HCT116 (cell line): ENCODE measurements at regions not wholly inside any gene's neighbourhood (a gene's known extent, or its start where the extent isn't known, plus 50 kb on each side); places are given as distances from the start of the nearest gene placed in this dataset.

Experiments used
- ATAC-seq: fragments of 200-7000 bp; cut with Tn5 transposase; 2 replicates; pipeline ENCODE4 v1.9.1; 2020; ENCODE audit warnings: mild to moderate bottlenecking, moderate library complexity
- BruUV-seq: library from RNA; stranded (reverse); fragments of 400-500 nt; replicated peaks from 2 replicates; lab custom pipeline; 2021; lab: Mats Ljungman, UMichigan
- CTCF ChIA-PET: fragments of 300-600 bp; sonication (Branson Sonifier 250); formaldehyde crosslinking; loops from one replicate; lab custom pipeline; 2021; ENCODE audit warnings: antibody characterized with exemption; lab: Charles Lee
- POLR2A ChIA-PET: fragments of 300-600, 350-600 bp; sonication (Branson Sonifier 250); formaldehyde crosslinking; loops from one replicate; lab custom pipeline; 2021; ENCODE audit warnings: antibody characterized with exemption; lab: Charles Lee
- RAD21 ChIA-PET, 2 experiments: fragments of 300-600 bp; sonication (Branson Sonifier 250); formaldehyde crosslinking; loops; one replicate each; lab custom pipeline; 2023; ENCODE audit warnings: low total read pairs in 2 of 2; ENCODE audit not compliant: uncharacterized antibody in 2 of 2, unreplicated experiment in 2 of 2, low non-redundant PET in 1 of 2; lab: Charles Lee
- DNase-seq: peaks from one replicate; pipeline ENCODE4 v3.0.0-alpha.2; 2010; ENCODE audit warnings: low read depth, low spot score
- H2AFZ ChIP-seq: fragments of 200-600 bp; shearing (Covaris generic), sonication (generic); 2 replicates; pipeline ENCODE4 v1.6.1; 2017; ENCODE audit warnings: low read depth, mixed run types, mixed read lengths, antibody characterized with exemption, low read length; ENCODE audit not compliant: poor library complexity, severe bottlenecking
- H3K27ac ChIP-seq: 2 replicates; pipeline ENCODE4 v1.5.1; 2012; ENCODE audit warnings: low read depth, low read length
- H3K27me3 ChIP-seq: fragments of 200-600 bp; sonication (generic); 2 replicates; pipeline ENCODE4 v1.6.1; 2016; ENCODE audit warnings: mixed run types, low read length, mixed read lengths; ENCODE audit not compliant: insufficient read depth
- H3K36me3 ChIP-seq, 2 experiments: fragments of 200-500 bp in 1 of 2; fragments of 200-600 bp in 1 of 2; sonication (Bioruptor generic) in 1 of 2; sonication (generic) in 1 of 2; 2 replicates each; pipeline versions ENCODE4 v1.5.1 to v1.6.1; 2014 to 2016; ENCODE audit warnings: low read length in 2 of 2, inconsistent platforms in 1 of 2, mixed read lengths in 1 of 2, mixed run types in 1 of 2; ENCODE audit not compliant: insufficient read depth in 2 of 2, control insufficient read depth in 1 of 2
- H3K4me1 ChIP-seq, 2 experiments: fragments of 200-600 bp in 1 of 2; sonication (generic) in 1 of 2; 2 replicates each; pipeline versions ENCODE4 v1.5.1 to v1.6.1; 2012 to 2017; ENCODE audit warnings: low read length in 2 of 2, inconsistent platforms in 1 of 2, mild to moderate bottlenecking in 1 of 2, mixed read lengths in 1 of 2, mixed run types in 1 of 2, moderate library complexity in 1 of 2; ENCODE audit not compliant: insufficient read depth in 2 of 2, control insufficient read depth in 1 of 2
- H3K4me2 ChIP-seq: fragments of 200-600 bp; sonication (generic); 2 replicates; pipeline ENCODE4 v1.6.1; 2017; ENCODE audit warnings: mixed run types, low read length, mixed read lengths
- H3K4me3 ChIP-seq, 2 experiments: fragments of 200-600 bp in 1 of 2; sonication (generic) in 1 of 2; replicated peaks in 1 of 2; 2 replicates each; pipeline ENCODE4 v1.5.1; 2011 to 2016; ENCODE audit warnings: low read length in 2 of 2, control low read depth in 1 of 2, low read depth in 1 of 2, mild to moderate bottlenecking in 1 of 2, mixed read lengths in 1 of 2, mixed run types in 1 of 2
- H3K79me2 ChIP-seq: fragments of 200-600 bp; sonication (generic); 2 replicates; pipeline ENCODE4 v1.6.1; 2017; ENCODE audit warnings: mild to moderate bottlenecking, mixed run types, low read length, moderate library complexity, mixed read lengths; ENCODE audit not compliant: insufficient read depth
- H3K9ac ChIP-seq: fragments of 200-600 bp; sonication (generic); 2 replicates; pipeline ENCODE4 v1.6.1; 2016; ENCODE audit warnings: low read length, mixed read lengths
- H3K9me2 ChIP-seq: fragments of 200-600 bp; sonication (generic), shearing (Covaris generic); 2 replicates; pipeline ENCODE4 v1.6.1; 2017; ENCODE audit warnings: mixed run types, mild to moderate bottlenecking, moderate library complexity; ENCODE audit not compliant: insufficient read depth
- H3K9me3 ChIP-seq, 2 experiments: fragments of 200-500 bp in 1 of 2; fragments of 200-600 bp in 1 of 2; sonication (Bioruptor generic) in 1 of 2; sonication (generic) in 1 of 2; 2 replicates each; pipeline ENCODE4 v1.6.1; 2014 to 2017; ENCODE audit warnings: low read length in 2 of 2, mixed read lengths in 2 of 2, inconsistent platforms in 1 of 2, low read depth in 1 of 2, mild to moderate bottlenecking in 1 of 2, mixed run types in 1 of 2, moderate library complexity in 1 of 2; ENCODE audit not compliant: control insufficient read depth in 1 of 2, insufficient read depth in 1 of 2
- H4K20me1 ChIP-seq: fragments of 200-600 bp; sonication (generic), shearing (Covaris generic); 2 replicates; pipeline ENCODE4 v1.6.1; 2017; ENCODE audit warnings: mixed run types, mild to moderate bottlenecking, moderate library complexity; ENCODE audit not compliant: insufficient read depth
- ATF3 ChIP-seq: IDR thresholded peaks from 2 replicates; pipeline ENCODE4 v1.6.1; 2012
- POLR2A ChIP-seq: IDR thresholded peaks from 2 replicates; pipeline ENCODE4 v1.7.0; 2011; ENCODE audit warnings: borderline replicate concordance; ENCODE audit not compliant: insufficient read depth, insufficient read length; ENCODE audit errors: extremely low read depth
- POLR2AphosphoS5 ChIP-seq: IDR thresholded peaks from 2 replicates; pipeline ENCODE4 v1.6.1; 2011; ENCODE audit warnings: mild to moderate bottlenecking, low read depth, low read length, moderate library complexity
- RAD21 ChIP-seq: IDR thresholded peaks from 2 replicates; pipeline ENCODE4 v1.6.1; 2012; ENCODE audit warnings: low read depth, mild to moderate bottlenecking
- ZFX ChIP-seq: fragments of 450-650 bp; IDR thresholded peaks from 2 replicates; pipeline ENCODE4 v1.6.1; 2017
- intact Hi-C: fragments of 100-400 bp; cut with micrococcal nuclease; formaldehyde crosslinking; loops from 2 replicates; pipeline ENCODE4 v1.10.0; 2022

DNA sequence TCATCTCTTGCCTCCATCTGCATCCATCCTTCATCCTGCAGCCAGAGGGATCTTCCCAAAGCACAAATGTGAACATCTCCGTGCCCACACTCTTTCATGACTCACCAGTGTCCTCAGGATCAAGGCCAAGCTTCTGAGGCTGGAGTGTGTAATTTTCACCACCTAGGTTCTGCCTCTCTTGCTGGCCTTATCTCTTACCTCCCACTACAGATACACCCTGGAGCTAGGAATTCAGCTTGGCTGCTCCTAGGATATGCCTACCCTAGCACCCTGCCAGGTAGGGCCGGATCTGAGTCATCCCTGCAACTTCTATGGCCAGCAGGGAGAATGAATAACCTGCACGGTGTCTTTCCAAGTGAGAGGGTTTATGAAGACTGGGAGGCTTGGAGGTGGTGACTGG is 208.7 kb upstream of the CSF3R start (continued):
- no peak for TF ChIP-seq POLR2AphosphoS5
- TF ChIP-seq, all 23 proteins: peak for 5

DNA sequence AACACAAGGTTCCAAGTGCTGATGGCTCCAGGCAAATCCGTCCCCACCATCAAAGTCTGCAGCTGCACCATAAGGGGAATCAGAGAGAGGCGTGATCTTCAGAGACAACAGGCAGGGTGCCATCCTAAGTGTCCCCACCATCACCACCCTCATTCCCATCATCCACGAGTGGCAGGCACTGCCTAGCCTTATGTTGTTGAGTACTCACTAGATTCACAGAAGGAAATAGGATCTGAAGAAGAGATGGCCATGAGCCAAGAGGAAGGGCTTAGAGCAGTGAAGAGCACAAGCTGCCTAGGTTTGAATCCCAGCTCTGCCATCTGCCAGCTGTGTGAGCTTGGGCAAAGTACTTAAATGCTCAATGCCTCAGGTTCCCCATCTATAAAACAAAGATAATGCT is 207.3 kb upstream of the CSF3R start:
- Histone ChIP-seq H3K9ac (no peak overlapping the region), H3K9me3 (no peaks in the 10 kb centered on the region), H3K4me3 (no peak overlapping the region), H3K27ac (no peak overlapping the region), H3K36me3 (no peaks in the 10 kb centered on the region), H4K20me1 (no peaks in the 10 kb centered on the region), H2AFZ (no peak overlapping the region), H3K9me2 (no peaks in the 10 kb centered on the region), H3K4me1 (peaks cover 16 to 31% of the 10 kb centered on the region in 2 experiments), H3K79me2 (no peaks in the 10 kb centered on the region), H3K4me2 (no peak overlapping the region), H3K27me3 (peaks cover 13% of the 10 kb centered on the region)
- no TSS peak for BruUV-seq
- DNase-seq: no peak
- ChIA-PET CTCF (no interaction called here), RAD21 (no interaction called here), POLR2A (no interaction called here)
- ATAC-seq: no peak
- intact Hi-C loops: no loop called here
- no peak for TF ChIP-seq POLR2A

DNA sequence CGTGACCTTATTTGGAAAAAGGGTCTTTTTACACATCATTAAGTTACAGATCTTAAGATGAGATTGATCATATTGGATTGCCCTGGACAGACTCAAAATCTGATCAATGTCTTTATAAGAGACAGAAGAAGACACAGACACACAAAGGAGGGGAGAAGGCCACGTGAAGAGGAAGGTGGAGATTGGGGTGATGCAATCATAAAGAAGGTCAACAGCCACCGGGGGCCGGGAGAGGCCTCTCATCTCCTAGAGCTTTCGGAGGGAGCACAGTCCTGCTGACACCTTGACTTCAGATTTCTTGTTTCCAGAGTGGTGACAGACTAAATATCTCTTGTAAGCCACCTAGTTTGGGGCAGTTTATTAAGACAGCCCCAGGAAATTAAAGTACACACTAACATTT is 204.6 kb upstream of the CSF3R start:
- POLR2A ChIA-PET: no interaction called here
- no peak overlapping the region for H2AFZ ChIP-seq
- H3K4me2 ChIP-seq: no peak overlapping the region
- TF ChIP-seq ATF3 (no peak), ZFX (no peak), RAD21 (no peak)
- H3K4me3 ChIP-seq: no peak overlapping the region
- H3K27me3 ChIP-seq: peaks cover 11% of the 10 kb centered on the region
- H3K9me2 ChIP-seq: no peaks in the 10 kb centered on the region
- no peaks in the 10 kb centered on the region for H3K36me3 ChIP-seq
- peaks cover 16 to 29% of the 10 kb centered on the region in 2 experiments for H3K4me1 ChIP-seq
- H3K9ac ChIP-seq: no peak overlapping the region
- RAD21 ChIA-PET: no interaction called here
- no peak for ATAC-seq
- CTCF ChIA-PET: no interaction called here
- no peak for DNase-seq
- BruUV-seq: no TSS peak
- H3K27ac ChIP-seq: no peak overlapping the region
- H4K20me1 ChIP-seq: no peaks in the 10 kb centered on the region
- H3K9me3 ChIP-seq: no peaks in the 10 kb centered on the region
- H3K79me2 ChIP-seq: no peaks in the 10 kb centered on the region
- intact Hi-C loops: no loop called here
